Smooth muscle cell (in vitro differentiated cells): ENCODE measurements at regions not wholly inside any gene's neighbourhood (a gene's known extent, or its start where the extent isn't known, plus 50 kb on each side); places are given as distances from the start of the nearest gene placed in this dataset.

ENCODE experiments used
- DNase-seq: peaks from one replicate; lab custom pipeline; 2025; ENCODE audit not compliant: unreplicated experiment; lab: John Stamatoyannopoulos, UW
- H2AFZ ChIP-seq: fragments of 200-600 bp; sonication (generic); 2 replicates; pipeline ENCODE4 v1.6.0; 2016; ENCODE audit warnings: antibody characterized with exemption, low read depth, mild to moderate bottlenecking
- H3F3A ChIP-seq: fragments of 200-600 bp; sonication (generic); 2 replicates; pipeline ENCODE4 v1.6.0; 2017; ENCODE audit warnings: antibody characterized with exemption, low read depth
- H3K27ac ChIP-seq: fragments of 200-600 bp; sonication (generic); 2 replicates; pipeline ENCODE4 v1.5.1; 2016; ENCODE audit warnings: low read depth, mild to moderate bottlenecking
- H3K27me3 ChIP-seq: fragments of 200-600 bp; sonication (generic); 2 replicates; pipeline ENCODE4 v1.6.1; 2016; ENCODE audit warnings: low read depth, mild to moderate bottlenecking
- H3K36me3 ChIP-seq: fragments of 200-600 bp; sonication (generic); 2 replicates; pipeline ENCODE4 v1.5.1; 2016; ENCODE audit warnings: low read depth
- H3K4me1 ChIP-seq: fragments of 200-600 bp; sonication (generic); 2 replicates; pipeline ENCODE4 v1.5.1; 2016; ENCODE audit warnings: low read depth
- H3K4me2 ChIP-seq: fragments of 200-600 bp; sonication (generic); 2 replicates; pipeline ENCODE4 v1.6.0; 2016; ENCODE audit warnings: mild to moderate bottlenecking
- H3K4me3 ChIP-seq: fragments of 200-600 bp; sonication (generic); 2 replicates; pipeline ENCODE4 v1.5.1; 2016; ENCODE audit warnings: mild to moderate bottlenecking
- H3K79me2 ChIP-seq: fragments of 200-600 bp; sonication (generic); 2 replicates; pipeline ENCODE4 v1.6.0; 2016; ENCODE audit warnings: low read depth, mild to moderate bottlenecking
- H3K9ac ChIP-seq: fragments of 200-600 bp; sonication (generic); 2 replicates; pipeline ENCODE4 v1.6.0; 2016; ENCODE audit warnings: low read depth
- H3K9me3 ChIP-seq: fragments of 200-600 bp; sonication (generic); replicated peaks from 2 replicates; pipeline ENCODE4 v1.5.1; 2016; ENCODE audit warnings: low read depth
- H4K20me1 ChIP-seq: fragments of 200-600 bp; sonication (generic); 2 replicates; pipeline ENCODE4 v1.6.0; 2016; ENCODE audit warnings: low read depth
- WGBS: methylation state at CpG from one replicate; pipeline ENCODE4 v1.1.7; 2016; ENCODE audit warnings: low lambda C conversion rate; 5-methylcytosine and 5-hydroxymethylcytosine counted together
- TF ChIP-seq, protein P1 (sequence below): fragments of 200-600 bp; sonication (generic); IDR thresholded peaks from 2 replicates; pipeline ENCODE4 v1.5.1; 2017; ENCODE audit warnings: borderline replicate concordance, mild to moderate bottlenecking, antibody characterized with exemption; ENCODE audit not compliant: insufficient read depth, poor library complexity, severe bottlenecking

DNA sequence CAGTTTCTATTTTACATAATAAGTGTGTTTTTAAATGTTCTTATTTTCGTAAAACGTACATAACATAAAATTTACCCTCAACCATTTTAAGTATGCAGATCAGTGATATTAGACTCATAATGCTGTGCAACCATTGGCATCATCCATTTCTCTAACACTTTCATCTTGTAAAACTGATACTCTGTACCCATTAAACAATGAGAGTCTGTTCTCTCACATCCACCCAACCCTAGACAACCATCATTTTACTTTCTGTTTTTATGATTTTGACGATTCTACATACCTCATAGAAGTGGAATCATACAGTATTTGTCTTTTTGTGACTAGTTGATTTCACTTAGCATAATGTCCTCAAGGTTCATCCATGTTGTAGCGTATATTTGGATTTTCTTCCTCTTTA lies 140.4 kb downstream of the TINAG start:
- no peaks in the 10 kb centered on the region for H3F3A ChIP-seq
- H3K27ac ChIP-seq, result no peak overlapping the region
- no peaks in the 10 kb centered on the region for H4K20me1 ChIP-seq
- no peaks in the 10 kb centered on the region for H3K4me1 ChIP-seq
- H3K9me3 ChIP-seq, result no peaks in the 10 kb centered on the region
- H3K4me2 ChIP-seq, result no peak overlapping the region
- no peak overlapping the region for H2AFZ ChIP-seq
- H3K4me3 ChIP-seq, result no peak overlapping the region
- 77% methylated on average over 4 of the region's 4 CpGs for WGBS
- TF ChIP-seq, protein P1, sequence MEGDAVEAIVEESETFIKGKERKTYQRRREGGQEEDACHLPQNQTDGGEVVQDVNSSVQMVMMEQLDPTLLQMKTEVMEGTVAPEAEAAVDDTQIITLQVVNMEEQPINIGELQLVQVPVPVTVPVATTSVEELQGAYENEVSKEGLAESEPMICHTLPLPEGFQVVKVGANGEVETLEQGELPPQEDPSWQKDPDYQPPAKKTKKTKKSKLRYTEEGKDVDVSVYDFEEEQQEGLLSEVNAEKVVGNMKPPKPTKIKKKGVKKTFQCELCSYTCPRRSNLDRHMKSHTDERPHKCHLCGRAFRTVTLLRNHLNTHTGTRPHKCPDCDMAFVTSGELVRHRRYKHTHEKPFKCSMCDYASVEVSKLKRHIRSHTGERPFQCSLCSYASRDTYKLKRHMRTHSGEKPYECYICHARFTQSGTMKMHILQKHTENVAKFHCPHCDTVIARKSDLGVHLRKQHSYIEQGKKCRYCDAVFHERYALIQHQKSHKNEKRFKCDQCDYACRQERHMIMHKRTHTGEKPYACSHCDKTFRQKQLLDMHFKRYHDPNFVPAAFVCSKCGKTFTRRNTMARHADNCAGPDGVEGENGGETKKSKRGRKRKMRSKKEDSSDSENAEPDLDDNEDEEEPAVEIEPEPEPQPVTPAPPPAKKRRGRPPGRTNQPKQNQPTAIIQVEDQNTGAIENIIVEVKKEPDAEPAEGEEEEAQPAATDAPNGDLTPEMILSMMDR, result no peak
- no peak for DNase-seq
- H3K27me3 ChIP-seq, result no peaks in the 10 kb centered on the region
- no peaks in the 10 kb centered on the region for H3K79me2 ChIP-seq
- H3K9ac ChIP-seq, result no peak overlapping the region
- H3K36me3 ChIP-seq, result no peaks in the 10 kb centered on the region

DNA sequence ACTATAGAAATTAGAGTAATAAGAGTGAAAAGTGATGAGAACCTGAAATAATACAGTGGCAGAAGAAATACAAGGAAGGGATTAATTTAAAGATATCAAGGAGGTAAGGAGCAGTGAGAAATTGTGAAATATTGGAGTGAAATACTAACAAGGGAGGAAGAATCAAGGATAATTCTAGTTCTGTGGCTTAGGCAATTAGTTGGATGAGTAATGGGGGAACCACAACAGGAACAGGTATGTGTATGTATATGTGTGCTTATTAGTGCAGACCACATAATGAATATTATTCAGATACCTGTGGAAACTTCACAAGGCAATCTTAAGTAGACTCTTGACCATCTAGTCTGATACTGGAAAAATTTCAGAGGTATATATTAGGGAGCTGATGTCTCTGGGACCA lies 143.3 kb downstream of the TINAG start:
- Histone ChIP-seq H3K4me1 (no peaks in the 10 kb centered on the region), H3F3A (no peaks in the 10 kb centered on the region), H3K27me3 (no peaks in the 10 kb centered on the region), H3K9ac (no peak overlapping the region), H3K4me2 (no peak overlapping the region), H3K27ac (no peak overlapping the region), H2AFZ (no peak overlapping the region), H3K9me3 (no peaks in the 10 kb centered on the region), H3K4me3 (no peak overlapping the region), H4K20me1 (no peaks in the 10 kb centered on the region), H3K79me2 (no peaks in the 10 kb centered on the region), H3K36me3 (no peaks in the 10 kb centered on the region)
- TF ChIP-seq, protein P1, result no peak
- no peak for DNase-seq

DNA sequence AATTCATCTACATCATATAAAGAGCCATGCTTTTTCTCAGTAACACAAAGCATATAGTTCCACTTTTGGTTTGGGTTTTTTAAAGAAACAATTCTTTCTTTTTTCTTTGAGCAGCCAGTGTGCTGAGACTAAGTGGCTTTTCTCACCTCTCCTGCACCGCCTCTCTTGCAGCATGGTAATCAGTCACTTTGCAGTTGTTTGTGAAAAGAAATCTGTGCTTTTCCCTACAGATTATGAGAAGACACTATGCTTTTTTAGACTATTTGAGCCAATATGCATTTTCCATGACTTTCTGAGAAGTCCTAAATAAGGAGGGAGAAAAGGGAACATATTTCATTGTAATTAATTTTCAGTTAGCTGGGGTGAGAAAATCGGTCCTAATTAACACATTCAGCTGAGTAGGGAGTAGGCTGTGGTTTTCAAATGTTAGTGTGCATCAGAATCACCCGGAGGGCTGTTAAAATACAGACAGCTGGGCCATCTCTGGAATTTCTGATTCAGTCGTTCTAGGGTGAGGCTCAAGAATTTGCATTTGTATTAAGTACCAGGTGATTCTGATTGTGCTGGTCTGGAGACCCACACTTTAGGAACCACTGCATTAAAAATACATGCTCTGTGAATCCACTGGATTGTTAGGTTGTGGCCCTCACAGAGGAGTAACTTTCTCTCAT lies 155.2 kb downstream of the TINAG start:
- Histone ChIP-seq H3K27me3 (no peaks in the 10 kb centered on the region), H2AFZ (no peak overlapping the region), H3K4me3 (no peak overlapping the region), H3K4me1 (no peaks in the 10 kb centered on the region), H3K79me2 (no peaks in the 10 kb centered on the region), H3K9ac (no peak overlapping the region), H4K20me1 (no peaks in the 10 kb centered on the region), H3K27ac (no peak overlapping the region), H3K4me2 (no peak overlapping the region), H3K9me3 (no peaks in the 10 kb centered on the region), H3K36me3 (no peaks in the 10 kb centered on the region), H3F3A (no peaks in the 10 kb centered on the region)
- WGBS, result 53% methylated on average over 4 of the region's 4 CpGs
- TF ChIP-seq, protein P1, result no peak
- DNase-seq, result no peak

DNA sequence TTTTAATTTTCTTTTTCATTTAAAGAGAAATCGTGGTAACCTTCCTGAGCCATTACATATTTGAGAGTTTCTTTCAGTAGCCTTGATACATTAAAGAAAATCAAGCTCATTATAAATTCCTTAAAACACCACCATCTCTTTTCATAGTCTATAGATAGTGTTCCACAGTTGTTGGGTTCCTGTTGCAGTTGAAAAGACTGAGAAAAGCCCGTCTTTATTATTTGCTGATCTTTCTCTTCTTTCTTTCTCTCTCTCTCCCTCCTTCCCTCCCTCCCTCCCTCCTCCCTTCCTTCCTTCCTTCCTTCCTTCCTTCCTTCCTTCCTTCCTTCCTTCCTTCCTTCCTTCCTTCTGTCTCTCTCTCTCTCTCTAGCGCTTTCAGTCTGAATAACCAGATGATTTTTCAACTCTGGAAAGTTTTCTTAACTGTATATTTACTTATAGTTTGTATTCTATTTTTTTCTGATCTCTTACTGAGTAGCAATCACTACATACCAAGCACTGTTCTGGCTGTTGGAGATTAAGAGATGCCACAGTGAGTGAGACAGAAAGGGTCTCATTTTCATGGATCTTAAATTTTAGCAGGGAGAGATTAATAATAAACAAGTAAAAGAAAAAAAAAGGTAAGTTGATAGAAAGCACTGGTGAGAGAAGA lies 157.5 kb downstream of the TINAG start:
- Histone ChIP-seq H3K27ac (no peak overlapping the region), H3K4me2 (no peak overlapping the region), H4K20me1 (no peaks in the 10 kb centered on the region), H3K79me2 (no peaks in the 10 kb centered on the region), H3K4me3 (no peak overlapping the region), H3K9ac (no peak overlapping the region), H3K36me3 (no peaks in the 10 kb centered on the region), H2AFZ (no peak overlapping the region), H3K4me1 (no peaks in the 10 kb centered on the region), H3F3A (no peaks in the 10 kb centered on the region), H3K27me3 (no peaks in the 10 kb centered on the region), H3K9me3 (no peaks in the 10 kb centered on the region)
- TF ChIP-seq, protein P1, result no peak
- 78% methylated on average over 2 of the region's 3 CpGs for WGBS
- DNase-seq, result no peak
